ENCODE measurements at regions not wholly inside any gene's neighbourhood (a gene's known extent, or its start where the extent isn't known, plus 50 kb on each side); places are given as distances from the start of the nearest gene placed in this dataset.

- no peak for DNase-seq
- Mint-ChIP-seq H3K4me1 (peaks cover 17% of the 10 kb centered on the region), H3K27me3 (ENCODE audit: low read depth, poor library complexity) (peaks cover 10% of the 10 kb centered on the region), H3K4me3 (no peak overlapping the region), H3K9me3 (no peaks in the 10 kb centered on the region), H3K27ac (no peak overlapping the region), H3K36me3 (ENCODE audit: low read depth) (no peaks in the 10 kb centered on the region)
- TF ChIP-seq, protein P1, sequence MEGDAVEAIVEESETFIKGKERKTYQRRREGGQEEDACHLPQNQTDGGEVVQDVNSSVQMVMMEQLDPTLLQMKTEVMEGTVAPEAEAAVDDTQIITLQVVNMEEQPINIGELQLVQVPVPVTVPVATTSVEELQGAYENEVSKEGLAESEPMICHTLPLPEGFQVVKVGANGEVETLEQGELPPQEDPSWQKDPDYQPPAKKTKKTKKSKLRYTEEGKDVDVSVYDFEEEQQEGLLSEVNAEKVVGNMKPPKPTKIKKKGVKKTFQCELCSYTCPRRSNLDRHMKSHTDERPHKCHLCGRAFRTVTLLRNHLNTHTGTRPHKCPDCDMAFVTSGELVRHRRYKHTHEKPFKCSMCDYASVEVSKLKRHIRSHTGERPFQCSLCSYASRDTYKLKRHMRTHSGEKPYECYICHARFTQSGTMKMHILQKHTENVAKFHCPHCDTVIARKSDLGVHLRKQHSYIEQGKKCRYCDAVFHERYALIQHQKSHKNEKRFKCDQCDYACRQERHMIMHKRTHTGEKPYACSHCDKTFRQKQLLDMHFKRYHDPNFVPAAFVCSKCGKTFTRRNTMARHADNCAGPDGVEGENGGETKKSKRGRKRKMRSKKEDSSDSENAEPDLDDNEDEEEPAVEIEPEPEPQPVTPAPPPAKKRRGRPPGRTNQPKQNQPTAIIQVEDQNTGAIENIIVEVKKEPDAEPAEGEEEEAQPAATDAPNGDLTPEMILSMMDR (IDR thresholded peaks at IDR 0.05), result no peak
Measured at GRCh38 chr15:35680951-35681350, 135.0 kb upstream of the DPH6 start.

DNA sequence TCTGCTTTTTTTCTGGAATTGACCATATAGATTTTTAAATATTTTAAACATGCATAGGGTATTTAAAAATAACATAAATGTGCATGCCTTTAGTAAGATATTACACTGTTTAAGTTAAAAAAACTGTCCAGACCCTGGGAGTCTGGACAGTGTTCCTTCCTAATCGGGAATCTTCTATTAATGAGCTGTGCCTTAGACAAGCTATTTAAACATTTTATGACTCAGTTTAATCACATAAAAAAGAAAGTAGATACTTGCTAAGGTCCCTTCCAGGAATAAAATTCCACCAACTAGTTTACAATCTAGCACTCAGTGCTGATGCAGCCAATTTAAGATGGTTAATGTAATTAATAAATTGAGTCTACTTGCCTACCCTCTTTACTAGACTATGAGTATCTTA, 140.4 kb upstream of the DPH6 start:
- Mint-ChIP-seq H3K27ac (no peak overlapping the region), H3K9me3 (no peaks in the 10 kb centered on the region), H3K36me3 (ENCODE audit: low read depth) (no peaks in the 10 kb centered on the region), H3K4me3 (no peak overlapping the region), H3K27me3 (ENCODE audit: low read depth, poor library complexity) (peaks cover 7% of the 10 kb centered on the region), H3K4me1 (peaks cover 15% of the 10 kb centered on the region)
- TF ChIP-seq, protein P1 (IDR thresholded peaks at IDR 0.05), result no peak
- no peak for DNase-seq

- no peak overlapping the region for H3K27ac Mint-ChIP-seq
- peaks cover 31% of the 10 kb centered on the region for H3K4me1 Mint-ChIP-seq
- no peaks in the 10 kb centered on the region for H3K9me3 Mint-ChIP-seq
- H3K36me3 Mint-ChIP-seq (ENCODE audit: low read depth), result no peaks in the 10 kb centered on the region
- peaks cover 10% of the 10 kb centered on the region for H3K27me3 Mint-ChIP-seq (ENCODE audit: low read depth, poor library complexity)
- H3K4me3 Mint-ChIP-seq, result no peak overlapping the region
- DNase-seq, result no peak
- TF ChIP-seq, protein P1 (IDR thresholded peaks at IDR 0.05), result no peak
Measured at GRCh38 chr15:35689266-35689665, 143.3 kb upstream of the DPH6 start.

- peaks cover 31% of the 10 kb centered on the region for H3K4me1 Mint-ChIP-seq
- H3K27ac Mint-ChIP-seq, result peak overlapping the region; percentile 60
- TF ChIP-seq, protein P1 (IDR thresholded peaks at IDR 0.05), result no peak
- no peaks in the 10 kb centered on the region for H3K36me3 Mint-ChIP-seq (ENCODE audit: low read depth)
- H3K4me3 Mint-ChIP-seq, result no peak overlapping the region
- H3K9me3 Mint-ChIP-seq, result no peaks in the 10 kb centered on the region
- no peak for DNase-seq
- H3K27me3 Mint-ChIP-seq (ENCODE audit: low read depth, poor library complexity), result peaks cover 3% of the 10 kb centered on the region
Measured at GRCh38 chr15:35690089-35690488, 144.1 kb upstream of the DPH6 start.

- H3K27ac Mint-ChIP-seq, result peak overlapping the region; percentile 77
- DNase-seq, result no peak
- no peak overlapping the region for H3K4me3 Mint-ChIP-seq
- peaks cover 32% of the 10 kb centered on the region for H3K4me1 Mint-ChIP-seq
- no peaks in the 10 kb centered on the region for H3K36me3 Mint-ChIP-seq (ENCODE audit: low read depth)
- no peaks in the 10 kb centered on the region for H3K9me3 Mint-ChIP-seq
- TF ChIP-seq, protein P1 (IDR thresholded peaks at IDR 0.05), result no peak
- peaks cover 4% of the 10 kb centered on the region for H3K27me3 Mint-ChIP-seq (ENCODE audit: low read depth, poor library complexity)
Measured at GRCh38 chr15:35690698-35691116, 144.7 kb upstream of the DPH6 start.

- peaks cover 36% of the 10 kb centered on the region for H3K4me1 Mint-ChIP-seq
Measured at GRCh38 chr15:35691173-35691761, 145.3 kb upstream of the DPH6 start.

More at GRCh38 chr15:35691173-35691761, 145.3 kb upstream of the DPH6 start:
- no peak for DNase-seq
- TF ChIP-seq, protein P1 (IDR thresholded peaks at IDR 0.05), result no peak
- H3K9me3 Mint-ChIP-seq, result no peaks in the 10 kb centered on the region
- H3K27ac Mint-ChIP-seq, result no peak overlapping the region
- no peak overlapping the region for H3K4me3 Mint-ChIP-seq
- peaks cover 7% of the 10 kb centered on the region for H3K27me3 Mint-ChIP-seq (ENCODE audit: low read depth, poor library complexity)
- H3K36me3 Mint-ChIP-seq (ENCODE audit: low read depth), result no peaks in the 10 kb centered on the region
